ENCODE measurements at regions not wholly inside any gene's neighbourhood (a gene's known extent, or its start where the extent isn't known, plus 50 kb on each side); places are given as distances from the start of the nearest gene placed in this dataset.

- no peak for TF ChIP-seq CTCF (conservative IDR thresholded peaks at IDR 0.05)
- no peak for TF ChIP-seq EZH2 (IDR thresholded peaks at IDR 0.05; ENCODE audit: low read depth)
Measured at GRCh38 chr13:111508164-111508870, 187.9 kb downstream of the TEX29 start.

Data from PC-9 (cell line).